Activated CD8-positive, alpha-beta memory T cell treated with anti-CD3 and anti-CD28 coated beads, Interleukin-2, amount 50 U/mL, for 1 hour (primary cell): ENCODE measurements at regions not wholly inside any gene's neighbourhood (a gene's known extent, or its start where the extent isn't known, plus 50 kb on each side); places are given as distances from the start of the nearest gene placed in this dataset.
"Not testable (repeated sequence)": the region's sequence is repeated elsewhere in the genome, so short reads cannot be mapped to it uniquely, and the experiment has no call there.

Source experiments
- DNase-seq: peaks from one replicate; pipeline ENCODE4 v3.0.0-alpha.2; 2020; ENCODE audit errors: extremely low read depth

- DNase-seq = no peak
Observed at GRCh38 chr2:17363846-17364245, 154.4 kb downstream of the RAD51AP2 start.

GRCh38 chr2:17362956-17363355 is 155.3 kb downstream of the RAD51AP2 start:
- DNase-seq = no peak

- DNase-seq = no peak
Observed at GRCh38 chr2:17355608-17356329, 162.5 kb downstream of the RAD51AP2 start.

GRCh38 chr2:17353263-17353662 is 165.0 kb downstream of the RAD51AP2 start:
- no peak for DNase-seq

GRCh38 chr2:17342692-17343091 is 175.5 kb downstream of the RAD51AP2 start:
- DNase-seq = not testable (repeated sequence)

GRCh38 chr2:17337507-17337906 is 180.7 kb downstream of the RAD51AP2 start:
- no peak for DNase-seq

GRCh38 chr2:17336458-17336857 is 181.8 kb downstream of the RAD51AP2 start:
- DNase-seq = no peak

- DNase-seq = no peak
Observed at GRCh38 chr2:17334300-17334699, 183.9 kb downstream of the RAD51AP2 start.

- no peak for DNase-seq
Observed at GRCh38 chr2:17331636-17332035, 186.6 kb downstream of the RAD51AP2 start.

GRCh38 chr2:17328161-17328560 is 190.1 kb downstream of the RAD51AP2 start:
- DNase-seq = no peak

GRCh38 chr2:17327649-17328048 is 190.6 kb downstream of the RAD51AP2 start:
- DNase-seq = no peak

- DNase-seq = no peak
Observed at GRCh38 chr2:17326717-17327116, 191.5 kb downstream of the RAD51AP2 start.

GRCh38 chr2:17323697-17324096 is 194.5 kb downstream of the RAD51AP2 start:
- DNase-seq = no peak

GRCh38 chr2:17322461-17322860 is 195.8 kb downstream of the RAD51AP2 start:
- no peak for DNase-seq

GRCh38 chr2:17319090-17319489 is 199.2 kb downstream of the RAD51AP2 start:
- DNase-seq = no peak

GRCh38 chr2:17318013-17318412 is 200.2 kb downstream of the RAD51AP2 start:
- no peak for DNase-seq

GRCh38 chr2:17317439-17317976 is 200.7 kb downstream of the RAD51AP2 start:
- DNase-seq = no peak

- no peak for DNase-seq
Observed at GRCh38 chr2:17313261-17313660, 205.0 kb downstream of the RAD51AP2 start.

GRCh38 chr2:17311771-17312511 is 206.3 kb downstream of the RAD51AP2 start:
- no peak for DNase-seq

- DNase-seq = no peak
Observed at GRCh38 chr2:17311106-17311619, 207.1 kb downstream of the RAD51AP2 start.

GRCh38 chr2:17309741-17310339 is 208.4 kb downstream of the RAD51AP2 start:
- no peak for DNase-seq

GRCh38 chr2:17309181-17309580 is 209.1 kb downstream of the RAD51AP2 start:
- no peak for DNase-seq
